HL-60 (cell line): ENCODE measurements at regions not wholly inside any gene's neighbourhood (a gene's known extent, or its start where the extent isn't known, plus 50 kb on each side); places are given as distances from the start of the nearest gene placed in this dataset.

Source experiments
- DNase-seq, 2 experiments: peaks; one replicate each; pipeline ENCODE4 v3.0.0-alpha.2; 2010 to 2020; ENCODE audit warnings: low read depth in 1 of 2, low spot score in 1 of 2
- H3K27ac ChIP-seq: fragments of 250-450 bp; sonication (Bioruptor Pico); replicated peaks from 2 replicates; pipeline ENCODE4 v1.5.1; 2020; ENCODE audit warnings: mild to moderate bottlenecking, moderate library complexity
- H3K27me3 ChIP-seq: fragments of 250-450 bp; sonication (Bioruptor Pico); 2 replicates; pipeline ENCODE4 v1.5.1; 2021; ENCODE audit warnings: mild to moderate bottlenecking, moderate library complexity; ENCODE audit not compliant: insufficient read depth, poor library complexity, severe bottlenecking
- H3K4me3 ChIP-seq: replicated peaks from 2 replicates; pipeline ENCODE4 v1.5.1; 2011; ENCODE audit warnings: mild to moderate bottlenecking, control low read depth, low read length; ENCODE audit not compliant: insufficient read depth
- CTCF ChIP-seq: IDR thresholded peaks from one replicate; pipeline ENCODE4 v1.5.1; 2011; ENCODE audit warnings: low read length, control low read depth, inconsistent platforms; ENCODE audit not compliant: insufficient read depth
- GABPA ChIP-seq: IDR thresholded peaks from 2 replicates; pipeline ENCODE4 v1.6.1; 2012; ENCODE audit warnings: low read depth
- POLR2AphosphoS5 ChIP-seq: IDR thresholded peaks from 2 replicates; pipeline ENCODE4 v1.6.1; 2012; ENCODE audit warnings: low read depth
- REST ChIP-seq: IDR thresholded peaks from 2 replicates; pipeline ENCODE4 v1.6.1; 2012; ENCODE audit warnings: low read depth; ENCODE audit not compliant: insufficient replicate concordance
- SPI1 ChIP-seq: IDR thresholded peaks from 2 replicates; pipeline ENCODE4 v1.6.1; 2012; ENCODE audit warnings: low read depth, mild to moderate bottlenecking, borderline replicate concordance

- Histone ChIP-seq H3K4me3 (no peak overlapping the region), H3K27me3 (no peaks in the 10 kb centered on the region), H3K27ac (no peak overlapping the region)
- TF ChIP-seq GABPA, result no peak
- no peak for DNase-seq
These were observed 437.2 kb downstream of the LIG4 start for GRCh38 chr13:107778094-107778493.

GRCh38 chr13:107770541-107770940, 444.8 kb downstream of the LIG4 start:
- TF ChIP-seq REST (no peak), CTCF (no peak), POLR2AphosphoS5 (no peak), GABPA (no peak), SPI1 (no peak)
- DNase-seq, result no peak
- no peak overlapping the region for H3K4me3 ChIP-seq
- no peaks in the 10 kb centered on the region for H3K27me3 ChIP-seq
- no peak overlapping the region for H3K27ac ChIP-seq

- Histone ChIP-seq H3K4me3 (no peak overlapping the region), H3K27me3 (no peaks in the 10 kb centered on the region), H3K27ac (no peak overlapping the region)
- DNase-seq, result no peak
- TF ChIP-seq CTCF (no peak), REST (no peak), SPI1 (no peak), GABPA (no peak), POLR2AphosphoS5 (no peak)
These were observed 448.2 kb downstream of the LIG4 start for GRCh38 chr13:107767119-107767518.

- Histone ChIP-seq H3K27ac (no peak overlapping the region), H3K4me3 (no peak overlapping the region), H3K27me3 (no peaks in the 10 kb centered on the region)
- TF ChIP-seq POLR2AphosphoS5 (no peak), GABPA (no peak), REST (no peak), SPI1 (no peak), CTCF (no peak)
- no peak for DNase-seq
These were observed 449.5 kb downstream of the LIG4 start for GRCh38 chr13:107765724-107766401.
